HFFc6 (cell line): ENCODE measurements at regions not wholly inside any gene's neighbourhood (a gene's known extent, or its start where the extent isn't known, plus 50 kb on each side); places are given as distances from the start of the nearest gene placed in this dataset.

Experiments
- DNase-seq: peaks from one replicate; pipeline ENCODE4 v3.0.0-alpha.2; 2018
- H3K27ac Mint-ChIP-seq: 2 replicates; pipeline ENCODE4 v1.8.0; 2020; ENCODE audit warnings: mild to moderate bottlenecking, mixed read lengths
- H3K27me3 Mint-ChIP-seq: 2 replicates; pipeline ENCODE4 v1.8.0; 2021; ENCODE audit warnings: mild to moderate bottlenecking, moderate library complexity, mixed read lengths; ENCODE audit not compliant: insufficient read depth
- H3K36me3 Mint-ChIP-seq: 2 replicates; pipeline ENCODE4 v1.8.0; 2021; ENCODE audit warnings: low read depth, mixed read lengths
- H3K4me1 Mint-ChIP-seq: 2 replicates; pipeline ENCODE4 v1.8.0; 2020; ENCODE audit warnings: low read depth, mixed read lengths
- H3K4me3 Mint-ChIP-seq: 2 replicates; pipeline ENCODE4 v1.8.0; 2020; ENCODE audit warnings: mild to moderate bottlenecking, moderate library complexity, mixed read lengths
- H3K9me3 Mint-ChIP-seq: 2 replicates; pipeline ENCODE4 v1.8.0; 2020; ENCODE audit warnings: mild to moderate bottlenecking, mixed read lengths
- CTCF ChIP-seq: fragments of 200-600 bp; sonication (generic); IDR thresholded peaks from 2 replicates; pipeline ENCODE4 v1.5.0; 2021; ENCODE audit warnings: antibody characterized with exemption, mild to moderate bottlenecking

GRCh38 chr20:58116505-58116904 is 111.9 kb downstream of the ANKRD60 start:
- Mint-ChIP-seq H3K9me3 (peaks cover 5% of the 10 kb centered on the region; the same call in 1 of the 2 replicates), H3K27ac (no peak overlapping the region), H3K4me1 (peaks cover 23% of the 10 kb centered on the region), H3K27me3 (peaks cover 32% of the 10 kb centered on the region), H3K36me3 (peaks cover 6% of the 10 kb centered on the region; the same call in 1 of the 2 replicates), H3K4me3 (no peak overlapping the region)
- TF ChIP-seq CTCF: no peak
- DNase-seq: no peak

- Mint-ChIP-seq H3K27ac (no peak overlapping the region), H3K4me1 (peaks cover 38% of the 10 kb centered on the region), H3K36me3 (no peaks in the 10 kb centered on the region), H3K9me3 (no peaks in the 10 kb centered on the region), H3K27me3 (peaks cover 28% of the 10 kb centered on the region), H3K4me3 (no peak overlapping the region)
- DNase-seq: no peak
- TF ChIP-seq CTCF: no peak
These were observed 114.7 kb downstream of the ANKRD60 start for GRCh38 chr20:58113716-58114115.

GRCh38 chr20:58112017-58112781 is 116.3 kb downstream of the ANKRD60 start:
- peak; percentile 46 for DNase-seq
- Mint-ChIP-seq H3K9me3 (no peaks in the 10 kb centered on the region), H3K4me1 (peaks cover 31% of the 10 kb centered on the region), H3K27ac (peak overlapping the region; percentile 50), H3K36me3 (no peaks in the 10 kb centered on the region), H3K27me3 (peaks cover 29% of the 10 kb centered on the region), H3K4me3 (0 out of 2 replicates have a peak overlapping the region, but pooled peaks have one; percentile 27)
- TF ChIP-seq CTCF: no peak

GRCh38 chr20:58111310-58112016 is 117.0 kb downstream of the ANKRD60 start:
- no peak for TF ChIP-seq CTCF
- DNase-seq: no peak
- Mint-ChIP-seq H3K27me3 (peaks cover 28% of the 10 kb centered on the region), H3K9me3 (no peaks in the 10 kb centered on the region), H3K4me3 (no peak overlapping the region), H3K27ac (no peak overlapping the region), H3K4me1 (peaks cover 31% of the 10 kb centered on the region), H3K36me3 (no peaks in the 10 kb centered on the region)

GRCh38 chr20:58109918-58110635 is 118.4 kb downstream of the ANKRD60 start:
- no peak overlapping the region for H3K4me3 Mint-ChIP-seq
- H3K4me1 Mint-ChIP-seq: peaks cover 31% of the 10 kb centered on the region
- DNase-seq: no peak
- no peak for TF ChIP-seq CTCF
- no peak overlapping the region for H3K27ac Mint-ChIP-seq
- H3K9me3 Mint-ChIP-seq: peaks cover 8% of the 10 kb centered on the region; the same call in 1 of the 2 replicates
- H3K36me3 Mint-ChIP-seq: no peaks in the 10 kb centered on the region
- peaks cover 23% of the 10 kb centered on the region for H3K27me3 Mint-ChIP-seq
